HCT116 (cell line): ENCODE measurements at regions not wholly inside any gene's neighbourhood (a gene's known extent, or its start where the extent isn't known, plus 50 kb on each side); places are given as distances from the start of the nearest gene placed in this dataset.

Experiments used
- ATAC-seq: fragments of 200-7000 bp; cut with Tn5 transposase; 2 replicates; pipeline ENCODE4 v1.9.1; 2020; ENCODE audit warnings: mild to moderate bottlenecking, moderate library complexity
- BruUV-seq: library from RNA; stranded (reverse); fragments of 400-500 nt; replicated peaks from 2 replicates; lab custom pipeline; 2021; lab: Mats Ljungman, UMichigan
- CTCF ChIA-PET: fragments of 300-600 bp; sonication (Branson Sonifier 250); formaldehyde crosslinking; loops from one replicate; lab custom pipeline; 2021; ENCODE audit warnings: antibody characterized with exemption; lab: Charles Lee
- POLR2A ChIA-PET: fragments of 300-600, 350-600 bp; sonication (Branson Sonifier 250); formaldehyde crosslinking; loops from one replicate; lab custom pipeline; 2021; ENCODE audit warnings: antibody characterized with exemption; lab: Charles Lee
- RAD21 ChIA-PET, 2 experiments: fragments of 300-600 bp; sonication (Branson Sonifier 250); formaldehyde crosslinking; loops; one replicate each; lab custom pipeline; 2023; ENCODE audit warnings: low total read pairs in 2 of 2; ENCODE audit not compliant: uncharacterized antibody in 2 of 2, unreplicated experiment in 2 of 2, low non-redundant PET in 1 of 2; lab: Charles Lee
- DNase-seq: peaks from one replicate; pipeline ENCODE4 v3.0.0-alpha.2; 2010; ENCODE audit warnings: low read depth, low spot score
- H2AFZ ChIP-seq: fragments of 200-600 bp; shearing (Covaris generic), sonication (generic); 2 replicates; pipeline ENCODE4 v1.6.1; 2017; ENCODE audit warnings: low read depth, mixed run types, mixed read lengths, antibody characterized with exemption, low read length; ENCODE audit not compliant: poor library complexity, severe bottlenecking
- H3K27ac ChIP-seq: 2 replicates; pipeline ENCODE4 v1.5.1; 2012; ENCODE audit warnings: low read depth, low read length
- H3K27me3 ChIP-seq: fragments of 200-600 bp; sonication (generic); 2 replicates; pipeline ENCODE4 v1.6.1; 2016; ENCODE audit warnings: mixed run types, low read length, mixed read lengths; ENCODE audit not compliant: insufficient read depth
- H3K36me3 ChIP-seq, 2 experiments: fragments of 200-500 bp in 1 of 2; fragments of 200-600 bp in 1 of 2; sonication (Bioruptor generic) in 1 of 2; sonication (generic) in 1 of 2; 2 replicates each; pipeline versions ENCODE4 v1.5.1 to v1.6.1; 2014 to 2016; ENCODE audit warnings: low read length in 2 of 2, inconsistent platforms in 1 of 2, mixed read lengths in 1 of 2, mixed run types in 1 of 2; ENCODE audit not compliant: insufficient read depth in 2 of 2, control insufficient read depth in 1 of 2
- H3K4me1 ChIP-seq, 2 experiments: fragments of 200-600 bp in 1 of 2; sonication (generic) in 1 of 2; 2 replicates each; pipeline versions ENCODE4 v1.5.1 to v1.6.1; 2012 to 2017; ENCODE audit warnings: low read length in 2 of 2, inconsistent platforms in 1 of 2, mild to moderate bottlenecking in 1 of 2, mixed read lengths in 1 of 2, mixed run types in 1 of 2, moderate library complexity in 1 of 2; ENCODE audit not compliant: insufficient read depth in 2 of 2, control insufficient read depth in 1 of 2
- H3K4me2 ChIP-seq: fragments of 200-600 bp; sonication (generic); 2 replicates; pipeline ENCODE4 v1.6.1; 2017; ENCODE audit warnings: mixed run types, low read length, mixed read lengths
- H3K4me3 ChIP-seq, 2 experiments: fragments of 200-600 bp in 1 of 2; sonication (generic) in 1 of 2; replicated peaks in 1 of 2; 2 replicates each; pipeline ENCODE4 v1.5.1; 2011 to 2016; ENCODE audit warnings: low read length in 2 of 2, control low read depth in 1 of 2, low read depth in 1 of 2, mild to moderate bottlenecking in 1 of 2, mixed read lengths in 1 of 2, mixed run types in 1 of 2
- H3K79me2 ChIP-seq: fragments of 200-600 bp; sonication (generic); 2 replicates; pipeline ENCODE4 v1.6.1; 2017; ENCODE audit warnings: mild to moderate bottlenecking, mixed run types, low read length, moderate library complexity, mixed read lengths; ENCODE audit not compliant: insufficient read depth
- H3K9ac ChIP-seq: fragments of 200-600 bp; sonication (generic); 2 replicates; pipeline ENCODE4 v1.6.1; 2016; ENCODE audit warnings: low read length, mixed read lengths
- H3K9me2 ChIP-seq: fragments of 200-600 bp; sonication (generic), shearing (Covaris generic); 2 replicates; pipeline ENCODE4 v1.6.1; 2017; ENCODE audit warnings: mixed run types, mild to moderate bottlenecking, moderate library complexity; ENCODE audit not compliant: insufficient read depth
- H3K9me3 ChIP-seq, 2 experiments: fragments of 200-500 bp in 1 of 2; fragments of 200-600 bp in 1 of 2; sonication (Bioruptor generic) in 1 of 2; sonication (generic) in 1 of 2; 2 replicates each; pipeline ENCODE4 v1.6.1; 2014 to 2017; ENCODE audit warnings: low read length in 2 of 2, mixed read lengths in 2 of 2, inconsistent platforms in 1 of 2, low read depth in 1 of 2, mild to moderate bottlenecking in 1 of 2, mixed run types in 1 of 2, moderate library complexity in 1 of 2; ENCODE audit not compliant: control insufficient read depth in 1 of 2, insufficient read depth in 1 of 2
- H4K20me1 ChIP-seq: fragments of 200-600 bp; sonication (generic), shearing (Covaris generic); 2 replicates; pipeline ENCODE4 v1.6.1; 2017; ENCODE audit warnings: mixed run types, mild to moderate bottlenecking, moderate library complexity; ENCODE audit not compliant: insufficient read depth
- CEBPB ChIP-seq: IDR thresholded peaks from 2 replicates; pipeline ENCODE4 v1.6.1; 2012; ENCODE audit warnings: low read depth
- JUND ChIP-seq: IDR thresholded peaks from 2 replicates; pipeline ENCODE4 v1.6.1; 2012
- POLR2AphosphoS5 ChIP-seq: IDR thresholded peaks from 2 replicates; pipeline ENCODE4 v1.6.1; 2011; ENCODE audit warnings: mild to moderate bottlenecking, low read depth, low read length, moderate library complexity
- RAD21 ChIP-seq: IDR thresholded peaks from 2 replicates; pipeline ENCODE4 v1.6.1; 2012; ENCODE audit warnings: low read depth, mild to moderate bottlenecking
- REST ChIP-seq: IDR thresholded peaks from 2 replicates; pipeline ENCODE4 v1.6.1; 2012; ENCODE audit warnings: low read depth
- SIN3A ChIP-seq: IDR thresholded peaks from 2 replicates; pipeline ENCODE4 v1.6.1; 2012; ENCODE audit warnings: low read depth
- TCF7L2 ChIP-seq: IDR thresholded peaks from 2 replicates; pipeline ENCODE4 v1.7.0; 2011; ENCODE audit warnings: borderline replicate concordance, inconsistent platforms; ENCODE audit not compliant: insufficient read depth, insufficient read length; ENCODE audit errors: extremely low read depth
- intact Hi-C: fragments of 100-400 bp; cut with micrococcal nuclease; formaldehyde crosslinking; loops from 2 replicates; pipeline ENCODE4 v1.10.0; 2022
- TF ChIP-seq, protein P1 (sequence below), 3 experiments: fragments of 200-600 bp in 1 of 3; sonication (generic) in 1 of 3; IDR thresholded peaks in 2 of 3; conservative IDR thresholded peaks in 1 of 3; 2 replicates each; pipeline ENCODE4 v1.5.1; 2012 to 2017; ENCODE audit warnings: low read depth in 2 of 3, low read length in 2 of 3, antibody characterized with exemption in 1 of 3, borderline replicate concordance in 1 of 3, control low read depth in 1 of 3, mild to moderate bottlenecking in 1 of 3, mixed read lengths in 1 of 3, mixed run types in 1 of 3, moderate library complexity in 1 of 3; ENCODE audit not compliant: insufficient read depth in 1 of 3
- TF ChIP-seq, protein P2 (sequence below): IDR thresholded peaks from 2 replicates; pipeline ENCODE4 v1.6.1; 2011; ENCODE audit warnings: mild to moderate bottlenecking, low read length, moderate library complexity; ENCODE audit not compliant: insufficient replicate concordance; ENCODE audit errors: extremely low read depth
- TF ChIP-seq, protein P3 (sequence below): IDR thresholded peaks from 2 replicates; pipeline ENCODE4 v1.6.1; 2012

DNA sequence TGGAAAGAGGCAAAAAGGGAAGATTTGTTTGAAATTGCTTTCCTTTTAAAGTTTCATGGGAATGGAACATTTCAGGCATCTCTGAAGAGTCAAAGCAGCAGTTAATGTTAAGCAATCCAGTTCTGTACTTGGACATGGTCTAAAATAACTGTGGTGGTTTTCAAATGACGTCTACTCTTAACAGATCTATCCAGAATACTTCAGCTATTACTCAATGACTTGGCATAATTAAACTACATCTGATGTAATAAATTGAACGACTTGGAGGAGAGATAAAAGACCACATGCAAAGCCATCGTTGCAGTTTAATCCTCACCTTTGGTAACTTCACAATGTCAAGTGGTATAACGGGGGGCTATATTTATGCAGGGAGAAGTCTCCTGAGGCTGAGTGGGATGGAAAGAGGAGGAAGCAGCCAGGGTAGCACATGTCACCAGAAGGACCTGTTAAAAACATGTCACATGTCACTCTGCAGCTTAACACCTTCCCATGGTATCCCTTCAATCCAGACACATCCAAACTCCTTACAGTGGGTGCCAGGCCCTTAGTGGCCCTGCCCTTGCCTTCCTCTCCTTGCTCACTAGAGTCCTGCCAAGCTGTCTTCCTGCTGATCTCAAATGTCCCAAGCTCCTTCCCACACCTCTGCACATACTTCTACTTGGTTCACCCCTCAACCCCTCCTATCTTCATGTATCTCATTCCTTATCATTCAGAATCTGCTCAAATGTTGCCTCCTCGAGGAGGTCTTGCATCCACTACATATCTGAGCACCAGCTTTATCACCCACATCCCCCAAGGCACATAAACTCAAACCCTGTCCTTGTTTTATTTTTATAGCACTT is 327.8 kb downstream of the SUCLA2 start:
- no TSS peak for BruUV-seq
- peaks cover 15% of the 10 kb centered on the region; the same call in 1 of the 2 replicates for H3K27me3 ChIP-seq
- CTCF ChIA-PET = no interaction called here
- POLR2A ChIA-PET = no interaction called here
- H3K9ac ChIP-seq = no peak overlapping the region
- no peak overlapping the region for H3K4me3 ChIP-seq
- no peaks in the 10 kb centered on the region for H3K36me3 ChIP-seq
- H3K9me3 ChIP-seq = no peaks in the 10 kb centered on the region
- RAD21 ChIA-PET = no interaction called here
- no peaks in the 10 kb centered on the region for H4K20me1 ChIP-seq
- intact Hi-C loops = no loop called here
- DNase-seq (no peak), ATAC-seq (no peak)
- H3K4me2 ChIP-seq = no peak overlapping the region
- no peak overlapping the region for H3K27ac ChIP-seq
- H3K4me1 ChIP-seq = no peaks in the 10 kb centered on the region
- no peak overlapping the region for H2AFZ ChIP-seq
- H3K79me2 ChIP-seq = no peaks in the 10 kb centered on the region
- H3K9me2 ChIP-seq = no peaks in the 10 kb centered on the region
- no peak for TF ChIP-seq POLR2AphosphoS5
- no peak for TF ChIP-seq REST
- no peak for TF ChIP-seq TCF7L2
- TF ChIP-seq SIN3A = no peak
- no peak for TF ChIP-seq CEBPB
- TF ChIP-seq JUND = no peak
- TF ChIP-seq, protein P1, sequence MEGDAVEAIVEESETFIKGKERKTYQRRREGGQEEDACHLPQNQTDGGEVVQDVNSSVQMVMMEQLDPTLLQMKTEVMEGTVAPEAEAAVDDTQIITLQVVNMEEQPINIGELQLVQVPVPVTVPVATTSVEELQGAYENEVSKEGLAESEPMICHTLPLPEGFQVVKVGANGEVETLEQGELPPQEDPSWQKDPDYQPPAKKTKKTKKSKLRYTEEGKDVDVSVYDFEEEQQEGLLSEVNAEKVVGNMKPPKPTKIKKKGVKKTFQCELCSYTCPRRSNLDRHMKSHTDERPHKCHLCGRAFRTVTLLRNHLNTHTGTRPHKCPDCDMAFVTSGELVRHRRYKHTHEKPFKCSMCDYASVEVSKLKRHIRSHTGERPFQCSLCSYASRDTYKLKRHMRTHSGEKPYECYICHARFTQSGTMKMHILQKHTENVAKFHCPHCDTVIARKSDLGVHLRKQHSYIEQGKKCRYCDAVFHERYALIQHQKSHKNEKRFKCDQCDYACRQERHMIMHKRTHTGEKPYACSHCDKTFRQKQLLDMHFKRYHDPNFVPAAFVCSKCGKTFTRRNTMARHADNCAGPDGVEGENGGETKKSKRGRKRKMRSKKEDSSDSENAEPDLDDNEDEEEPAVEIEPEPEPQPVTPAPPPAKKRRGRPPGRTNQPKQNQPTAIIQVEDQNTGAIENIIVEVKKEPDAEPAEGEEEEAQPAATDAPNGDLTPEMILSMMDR (IDR thresholded peaks at IDR 0.05 in 2 of 3, conservative IDR thresholded peaks at IDR 0.05 in 1 of 3; ENCODE audit: borderline replicate concordance in 1 of 3, insufficient read depth in 1 of 3, low read depth in 2 of 3, low read length in 2 of 3) = no peak
- TF ChIP-seq, protein P2, sequence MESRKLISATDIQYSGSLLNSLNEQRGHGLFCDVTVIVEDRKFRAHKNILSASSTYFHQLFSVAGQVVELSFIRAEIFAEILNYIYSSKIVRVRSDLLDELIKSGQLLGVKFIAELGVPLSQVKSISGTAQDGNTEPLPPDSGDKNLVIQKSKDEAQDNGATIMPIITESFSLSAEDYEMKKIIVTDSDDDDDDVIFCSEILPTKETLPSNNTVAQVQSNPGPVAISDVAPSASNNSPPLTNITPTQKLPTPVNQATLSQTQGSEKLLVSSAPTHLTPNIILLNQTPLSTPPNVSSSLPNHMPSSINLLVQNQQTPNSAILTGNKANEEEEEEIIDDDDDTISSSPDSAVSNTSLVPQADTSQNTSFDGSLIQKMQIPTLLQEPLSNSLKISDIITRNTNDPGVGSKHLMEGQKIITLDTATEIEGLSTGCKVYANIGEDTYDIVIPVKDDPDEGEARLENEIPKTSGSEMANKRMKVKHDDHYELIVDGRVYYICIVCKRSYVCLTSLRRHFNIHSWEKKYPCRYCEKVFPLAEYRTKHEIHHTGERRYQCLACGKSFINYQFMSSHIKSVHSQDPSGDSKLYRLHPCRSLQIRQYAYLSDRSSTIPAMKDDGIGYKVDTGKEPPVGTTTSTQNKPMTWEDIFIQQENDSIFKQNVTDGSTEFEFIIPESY = no peak
- no peak for TF ChIP-seq RAD21
- TF ChIP-seq, protein P3, sequence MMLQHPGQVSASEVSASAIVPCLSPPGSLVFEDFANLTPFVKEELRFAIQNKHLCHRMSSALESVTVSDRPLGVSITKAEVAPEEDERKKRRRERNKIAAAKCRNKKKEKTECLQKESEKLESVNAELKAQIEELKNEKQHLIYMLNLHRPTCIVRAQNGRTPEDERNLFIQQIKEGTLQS = no peak
